Peyer's patch (tissue), 4 donors: ENCODE measurements at regions not wholly inside any gene's neighbourhood (a gene's known extent, or its start where the extent isn't known, plus 50 kb on each side); places are given as distances from the start of the nearest gene placed in this dataset.

ENCODE experiments used
- DNase-seq, 3 donors: peaks; one replicate each; pipeline ENCODE4 v3.0.0-alpha.2; 2017 to 2019
- H3K27ac ChIP-seq, 4 donors: fragments of 200-600 bp; sonication (generic); one replicate each; pipeline ENCODE4 v1.5.1; 2016 to 2019
- H3K27me3 ChIP-seq, 2 donors: fragments of 200-600 bp; sonication (generic); one replicate each; pipeline ENCODE4 v1.5.1; 2019
- H3K36me3 ChIP-seq, 3 donors: fragments of 200-600 bp; sonication (generic); one replicate each; pipeline ENCODE4 v1.5.1; 2016 to 2019
- H3K4me1 ChIP-seq, 4 donors: fragments of 200-600 bp; sonication (generic); one replicate each; pipeline ENCODE4 v1.5.1; 2016 to 2019
- H3K4me3 ChIP-seq, 4 donors: fragments of 200-600 bp; sonication (generic); 1 replicate in 3 of 4; 2 replicates in 1 of 4; pipeline ENCODE4 v1.5.1; 2016 to 2019; ENCODE audit warnings: mild to moderate bottlenecking in 1 of 4
- H3K9me3 ChIP-seq, 4 donors: fragments of 200-600 bp; sonication (generic); one replicate each; pipeline ENCODE4 v1.5.1; 2016 to 2019; ENCODE audit warnings: mild to moderate bottlenecking in 1 of 4
- POLR2A ChIP-seq, 2 donors: fragments of 450-650 bp; IDR thresholded peaks; one replicate each; pipeline ENCODE4 v1.5.1; 2017; ENCODE audit warnings: antibody characterized with exemption in 2 of 2, mild to moderate bottlenecking in 2 of 2, moderate library complexity in 2 of 2
- TF ChIP-seq, protein P1 (sequence below), 6 experiments: fragments of 450-650 bp in 4 of 6; fragments of 200-600 bp in 2 of 6; sonication (generic) in 1 of 6; IDR thresholded peaks; one replicate each; pipeline ENCODE4 v1.5.1; 2017 to 2019; ENCODE audit warnings: antibody characterized with exemption in 6 of 6, mild to moderate bottlenecking in 3 of 6, moderate library complexity in 1 of 6

- no peak overlapping the region for H3K27ac ChIP-seq
- H3K27me3 ChIP-seq: no peaks in the 10 kb centered on the region
- no peaks in the 10 kb centered on the region for H3K4me1 ChIP-seq
- H3K36me3 ChIP-seq: no peaks in the 10 kb centered on the region
- no peak for DNase-seq
- no peak overlapping the region for H3K4me3 ChIP-seq
- no peak for TF ChIP-seq POLR2A (IDR thresholded peaks at IDR 0.05)
- TF ChIP-seq, protein P1, sequence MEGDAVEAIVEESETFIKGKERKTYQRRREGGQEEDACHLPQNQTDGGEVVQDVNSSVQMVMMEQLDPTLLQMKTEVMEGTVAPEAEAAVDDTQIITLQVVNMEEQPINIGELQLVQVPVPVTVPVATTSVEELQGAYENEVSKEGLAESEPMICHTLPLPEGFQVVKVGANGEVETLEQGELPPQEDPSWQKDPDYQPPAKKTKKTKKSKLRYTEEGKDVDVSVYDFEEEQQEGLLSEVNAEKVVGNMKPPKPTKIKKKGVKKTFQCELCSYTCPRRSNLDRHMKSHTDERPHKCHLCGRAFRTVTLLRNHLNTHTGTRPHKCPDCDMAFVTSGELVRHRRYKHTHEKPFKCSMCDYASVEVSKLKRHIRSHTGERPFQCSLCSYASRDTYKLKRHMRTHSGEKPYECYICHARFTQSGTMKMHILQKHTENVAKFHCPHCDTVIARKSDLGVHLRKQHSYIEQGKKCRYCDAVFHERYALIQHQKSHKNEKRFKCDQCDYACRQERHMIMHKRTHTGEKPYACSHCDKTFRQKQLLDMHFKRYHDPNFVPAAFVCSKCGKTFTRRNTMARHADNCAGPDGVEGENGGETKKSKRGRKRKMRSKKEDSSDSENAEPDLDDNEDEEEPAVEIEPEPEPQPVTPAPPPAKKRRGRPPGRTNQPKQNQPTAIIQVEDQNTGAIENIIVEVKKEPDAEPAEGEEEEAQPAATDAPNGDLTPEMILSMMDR (IDR thresholded peaks at IDR 0.05): no peak
- peaks cover 0 to 4% (median 0%) of the 10 kb centered on the region in 4 donors for H3K9me3 ChIP-seq
Measured at GRCh38 chr2:76472946-76473345, 762.2 kb upstream of the GCFC2 start.

DNA sequence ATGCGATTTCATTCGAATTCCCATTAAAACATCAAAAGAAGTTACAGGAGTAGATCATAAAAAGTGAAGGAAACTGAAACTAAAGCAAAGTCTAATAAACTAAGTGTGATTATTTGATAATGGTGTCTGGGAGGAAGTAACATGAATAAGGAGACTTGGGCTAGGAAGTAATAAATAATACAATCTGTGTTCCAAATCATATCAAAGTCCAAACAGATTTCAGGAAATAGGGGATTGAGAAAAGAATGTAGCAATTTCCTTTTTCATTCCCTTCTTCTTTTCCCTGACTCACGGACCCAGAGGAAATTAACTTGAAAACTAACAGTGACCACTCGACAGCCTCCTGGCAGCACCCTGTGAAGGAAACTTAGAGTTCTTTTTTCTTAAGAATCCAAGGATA, 758.4 kb upstream of the GCFC2 start:
- Histone ChIP-seq H3K4me3 (no peak overlapping the region), H3K27me3 (no peaks in the 10 kb centered on the region), H3K27ac (no peak overlapping the region), H3K36me3 (no peaks in the 10 kb centered on the region), H3K4me1 (no peaks in the 10 kb centered on the region), H3K9me3 (peaks cover 0 to 4% (median 0%) of the 10 kb centered on the region in 4 donors)
- no peak for DNase-seq
- TF ChIP-seq, protein P1 (IDR thresholded peaks at IDR 0.05): no peak
- TF ChIP-seq POLR2A (IDR thresholded peaks at IDR 0.05): no peak

DNA sequence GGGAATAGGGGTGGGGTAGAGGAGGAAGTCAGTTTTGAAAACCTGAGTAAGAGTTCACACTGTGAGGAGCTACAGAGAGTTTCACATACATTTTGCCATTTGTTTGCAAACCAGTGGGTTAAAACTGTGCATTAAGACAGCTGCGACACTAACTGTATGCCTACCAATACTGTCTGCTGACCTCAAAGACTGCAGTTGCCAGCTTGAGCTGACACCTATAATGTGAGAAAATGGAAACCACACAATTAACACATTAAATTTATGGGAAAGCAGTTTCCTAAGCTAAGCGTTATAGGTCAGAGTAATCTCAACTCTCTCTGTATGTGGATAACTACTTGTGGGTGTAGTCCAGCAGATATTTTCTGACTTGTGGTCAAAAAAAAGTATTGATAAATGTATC, 756.6 kb upstream of the GCFC2 start:
- Histone ChIP-seq H3K36me3 (no peaks in the 10 kb centered on the region), H3K4me1 (no peaks in the 10 kb centered on the region), H3K4me3 (no peak overlapping the region), H3K27ac (no peak overlapping the region), H3K9me3 (no peaks in the 10 kb centered on the region), H3K27me3 (no peaks in the 10 kb centered on the region)
- no peak for TF ChIP-seq POLR2A (IDR thresholded peaks at IDR 0.05)
- TF ChIP-seq, protein P1 (IDR thresholded peaks at IDR 0.05): no peak
- DNase-seq: no peak

DNA sequence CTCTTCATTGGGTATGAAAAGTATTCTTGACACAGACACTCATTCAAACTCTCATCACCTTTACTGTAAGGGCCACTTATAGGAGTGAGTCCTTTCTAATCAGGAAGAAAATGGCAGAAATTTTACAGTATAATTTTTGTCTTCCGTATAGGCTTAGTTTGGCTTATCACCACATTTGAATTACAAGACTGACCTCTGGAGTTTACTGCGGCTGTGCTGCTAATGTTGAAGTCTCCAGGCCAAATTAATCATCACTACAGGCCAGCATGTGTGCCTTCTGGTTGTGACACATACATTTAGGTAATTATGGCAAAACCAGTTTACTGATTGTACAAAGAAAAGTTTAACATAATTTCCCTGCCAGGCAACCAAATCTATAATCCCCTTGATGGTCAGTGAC, 753.6 kb upstream of the GCFC2 start:
- Histone ChIP-seq H3K4me1 (no peaks in the 10 kb centered on the region), H3K4me3 (no peak overlapping the region), H3K27me3 (no peaks in the 10 kb centered on the region), H3K9me3 (no peaks in the 10 kb centered on the region), H3K36me3 (no peaks in the 10 kb centered on the region), H3K27ac (no peak overlapping the region)
- TF ChIP-seq, protein P1 (IDR thresholded peaks at IDR 0.05): no peak
- TF ChIP-seq POLR2A (IDR thresholded peaks at IDR 0.05): no peak
- DNase-seq: no peak

- Histone ChIP-seq H3K9me3 (no peaks in the 10 kb centered on the region), H3K27me3 (no peaks in the 10 kb centered on the region), H3K4me3 (no peak overlapping the region), H3K27ac (no peak overlapping the region), H3K36me3 (no peaks in the 10 kb centered on the region), H3K4me1 (no peaks in the 10 kb centered on the region)
- no peak for DNase-seq
- TF ChIP-seq, protein P1 (IDR thresholded peaks at IDR 0.05): no peak
- TF ChIP-seq POLR2A (IDR thresholded peaks at IDR 0.05): no peak
Measured at GRCh38 chr2:76461431-76461830, 750.7 kb upstream of the GCFC2 start.

DNA sequence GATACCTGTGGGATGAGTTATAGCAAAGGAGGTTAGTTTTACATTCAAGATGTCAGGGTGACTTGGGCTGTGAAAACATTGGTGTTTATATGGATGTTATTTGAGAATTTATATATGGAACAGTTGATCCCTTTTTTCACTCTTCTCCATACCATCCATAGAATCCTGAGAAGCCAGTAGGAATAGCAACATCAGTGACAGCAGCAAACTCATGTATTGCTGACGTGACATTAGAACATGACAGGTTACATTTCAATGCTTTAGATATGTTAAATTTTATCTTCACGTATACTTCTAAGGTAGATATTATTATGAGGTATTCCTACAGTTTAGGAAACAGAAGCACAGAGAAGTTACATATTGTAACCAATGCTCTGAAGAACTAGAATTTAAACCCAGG, 745.2 kb upstream of the GCFC2 start:
- no peak overlapping the region for H3K4me3 ChIP-seq
- no peaks in the 10 kb centered on the region for H3K36me3 ChIP-seq
- no peaks in the 10 kb centered on the region for H3K9me3 ChIP-seq
- no peak for DNase-seq
- H3K27me3 ChIP-seq: no peaks in the 10 kb centered on the region
- H3K27ac ChIP-seq: no peak overlapping the region
- TF ChIP-seq, protein P1 (IDR thresholded peaks at IDR 0.05): no peak
- TF ChIP-seq POLR2A (IDR thresholded peaks at IDR 0.05): no peak
- H3K4me1 ChIP-seq: no peaks in the 10 kb centered on the region
